ENCODE measurements at regions not wholly inside any gene's neighbourhood (a gene's known extent, or its start where the extent isn't known, plus 50 kb on each side); places are given as distances from the start of the nearest gene placed in this dataset.

GRCh38 chr3:44020143-44020542 is 221.5 kb upstream of the TOPAZ1 start:
- CTCF ChIA-PET = no interaction called here
- Mint-ChIP-seq H3K36me3 (ENCODE audit: insufficient read depth, unreplicated experiment) (no peaks in the 10 kb centered on the region), H3K27ac (ENCODE audit: unreplicated experiment) (no peak overlapping the region), H3K4me3 (ENCODE audit: low read depth, unreplicated experiment) (no peak overlapping the region), H3K4me1 (ENCODE audit: low read depth, unreplicated experiment) (no peaks in the 10 kb centered on the region), H3K27me3 (ENCODE audit: unreplicated experiment) (no peaks in the 10 kb centered on the region), H3K9me3 (ENCODE audit: low read depth, unreplicated experiment) (no peaks in the 10 kb centered on the region)
- BruUV-seq (replicated peaks) = no TSS peak
- TF ChIP-seq, protein P1, sequence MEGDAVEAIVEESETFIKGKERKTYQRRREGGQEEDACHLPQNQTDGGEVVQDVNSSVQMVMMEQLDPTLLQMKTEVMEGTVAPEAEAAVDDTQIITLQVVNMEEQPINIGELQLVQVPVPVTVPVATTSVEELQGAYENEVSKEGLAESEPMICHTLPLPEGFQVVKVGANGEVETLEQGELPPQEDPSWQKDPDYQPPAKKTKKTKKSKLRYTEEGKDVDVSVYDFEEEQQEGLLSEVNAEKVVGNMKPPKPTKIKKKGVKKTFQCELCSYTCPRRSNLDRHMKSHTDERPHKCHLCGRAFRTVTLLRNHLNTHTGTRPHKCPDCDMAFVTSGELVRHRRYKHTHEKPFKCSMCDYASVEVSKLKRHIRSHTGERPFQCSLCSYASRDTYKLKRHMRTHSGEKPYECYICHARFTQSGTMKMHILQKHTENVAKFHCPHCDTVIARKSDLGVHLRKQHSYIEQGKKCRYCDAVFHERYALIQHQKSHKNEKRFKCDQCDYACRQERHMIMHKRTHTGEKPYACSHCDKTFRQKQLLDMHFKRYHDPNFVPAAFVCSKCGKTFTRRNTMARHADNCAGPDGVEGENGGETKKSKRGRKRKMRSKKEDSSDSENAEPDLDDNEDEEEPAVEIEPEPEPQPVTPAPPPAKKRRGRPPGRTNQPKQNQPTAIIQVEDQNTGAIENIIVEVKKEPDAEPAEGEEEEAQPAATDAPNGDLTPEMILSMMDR (IDR thresholded peaks at IDR 0.05; ENCODE audit: unreplicated experiment) = no peak
- intact Hi-C loops (cut with micrococcal nuclease; ENCODE audit: unreplicated experiment) = no loop called here
- no peak for DNase-seq

GRCh38 chr3:44021651-44022594 is 219.8 kb upstream of the TOPAZ1 start:
- TF ChIP-seq, protein P1 (IDR thresholded peaks at IDR 0.05; ENCODE audit: unreplicated experiment) = no peak
- CTCF ChIA-PET = interaction anchor here (0.6 kb wide), 2 partner anchors 22 to 29 kb away, joined by 3 to 8 read pairs; no protein-coding TSS in a partner anchor
- intact Hi-C loops (cut with micrococcal nuclease; ENCODE audit: unreplicated experiment) = no loop called here
- DNase-seq = no peak
- peaks cover 6% of the 10 kb centered on the region for H3K4me1 Mint-ChIP-seq (ENCODE audit: low read depth, unreplicated experiment)
- no peaks in the 10 kb centered on the region for H3K27me3 Mint-ChIP-seq (ENCODE audit: unreplicated experiment)
- H3K4me3 Mint-ChIP-seq (ENCODE audit: low read depth, unreplicated experiment) = no peak overlapping the region
- H3K27ac Mint-ChIP-seq (ENCODE audit: unreplicated experiment) = no peak overlapping the region
- BruUV-seq (replicated peaks) = no TSS peak
- no peaks in the 10 kb centered on the region for H3K36me3 Mint-ChIP-seq (ENCODE audit: insufficient read depth, unreplicated experiment)
- H3K9me3 Mint-ChIP-seq (ENCODE audit: low read depth, unreplicated experiment) = no peaks in the 10 kb centered on the region

- no peak for DNase-seq
- H3K9me3 Mint-ChIP-seq (ENCODE audit: low read depth, unreplicated experiment) = no peaks in the 10 kb centered on the region
- H3K4me1 Mint-ChIP-seq (ENCODE audit: low read depth, unreplicated experiment) = peaks cover 8% of the 10 kb centered on the region
- no peak overlapping the region for H3K4me3 Mint-ChIP-seq (ENCODE audit: low read depth, unreplicated experiment)
- TF ChIP-seq, protein P1 (IDR thresholded peaks at IDR 0.05; ENCODE audit: unreplicated experiment) = no peak
- no peak overlapping the region for H3K27ac Mint-ChIP-seq (ENCODE audit: unreplicated experiment)
- intact Hi-C loops (cut with micrococcal nuclease; ENCODE audit: unreplicated experiment) = no loop called here
- CTCF ChIA-PET = no interaction called here
- no TSS peak for BruUV-seq (replicated peaks)
- H3K27me3 Mint-ChIP-seq (ENCODE audit: unreplicated experiment) = no peaks in the 10 kb centered on the region
- H3K36me3 Mint-ChIP-seq (ENCODE audit: insufficient read depth, unreplicated experiment) = no peaks in the 10 kb centered on the region
These were observed 217.6 kb upstream of the TOPAZ1 start for GRCh38 chr3:44023961-44024593.

- TF ChIP-seq, protein P1 (IDR thresholded peaks at IDR 0.05; ENCODE audit: unreplicated experiment) = no peak
- H3K36me3 Mint-ChIP-seq (ENCODE audit: insufficient read depth, unreplicated experiment) = no peaks in the 10 kb centered on the region
- peaks cover 8% of the 10 kb centered on the region for H3K4me1 Mint-ChIP-seq (ENCODE audit: low read depth, unreplicated experiment)
- no peak overlapping the region for H3K27ac Mint-ChIP-seq (ENCODE audit: unreplicated experiment)
- BruUV-seq (replicated peaks) = no TSS peak
- no peak for DNase-seq
- intact Hi-C loops (cut with micrococcal nuclease; ENCODE audit: unreplicated experiment) = no loop called here
- H3K27me3 Mint-ChIP-seq (ENCODE audit: unreplicated experiment) = no peaks in the 10 kb centered on the region
- H3K9me3 Mint-ChIP-seq (ENCODE audit: low read depth, unreplicated experiment) = no peaks in the 10 kb centered on the region
- H3K4me3 Mint-ChIP-seq (ENCODE audit: low read depth, unreplicated experiment) = no peak overlapping the region
- CTCF ChIA-PET = interaction anchor here (0.6 kb wide), 1 partner anchor 569 kb away, joined by 3 read pairs; no protein-coding TSS in a partner anchor
These were observed 215.3 kb upstream of the TOPAZ1 start for GRCh38 chr3:44026220-44026865.
